ENCODE measurements at regions not wholly inside any gene's neighbourhood (a gene's known extent, or its start where the extent isn't known, plus 50 kb on each side); places are given as distances from the start of the nearest gene placed in this dataset.

DNA sequence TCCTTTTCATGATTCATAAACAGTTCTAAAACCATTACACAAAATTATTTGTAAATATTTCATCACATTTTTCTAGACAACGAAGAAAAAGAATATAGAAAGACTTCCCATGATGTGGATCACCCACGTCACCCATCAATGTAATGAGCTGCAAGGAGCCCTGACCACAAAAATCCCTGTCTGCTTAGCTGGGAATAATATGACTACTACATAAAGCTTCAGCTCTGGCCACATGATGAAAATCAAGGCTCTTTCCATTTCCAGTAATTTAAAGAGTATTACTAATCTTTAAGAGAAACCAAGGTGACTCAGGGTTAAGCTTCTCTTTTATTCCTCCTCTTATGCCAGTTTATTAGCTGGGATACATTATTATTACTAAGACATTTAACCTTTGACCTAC lies 180.8 kb upstream of the CACNA2D1 start:
- H3K36me3 Mint-ChIP-seq (ENCODE audit: unreplicated experiment): peaks cover 4% of the 10 kb centered on the region
- no peaks in the 10 kb centered on the region for H3K9me3 Mint-ChIP-seq (ENCODE audit: unreplicated experiment)
- H3K4me1 Mint-ChIP-seq (ENCODE audit: low read depth, unreplicated experiment): no peaks in the 10 kb centered on the region
- no peak overlapping the region for H3K27ac Mint-ChIP-seq (ENCODE audit: unreplicated experiment)
- no peak overlapping the region for H3K4me3 Mint-ChIP-seq (ENCODE audit: unreplicated experiment)
- TF ChIP-seq, protein P1, sequence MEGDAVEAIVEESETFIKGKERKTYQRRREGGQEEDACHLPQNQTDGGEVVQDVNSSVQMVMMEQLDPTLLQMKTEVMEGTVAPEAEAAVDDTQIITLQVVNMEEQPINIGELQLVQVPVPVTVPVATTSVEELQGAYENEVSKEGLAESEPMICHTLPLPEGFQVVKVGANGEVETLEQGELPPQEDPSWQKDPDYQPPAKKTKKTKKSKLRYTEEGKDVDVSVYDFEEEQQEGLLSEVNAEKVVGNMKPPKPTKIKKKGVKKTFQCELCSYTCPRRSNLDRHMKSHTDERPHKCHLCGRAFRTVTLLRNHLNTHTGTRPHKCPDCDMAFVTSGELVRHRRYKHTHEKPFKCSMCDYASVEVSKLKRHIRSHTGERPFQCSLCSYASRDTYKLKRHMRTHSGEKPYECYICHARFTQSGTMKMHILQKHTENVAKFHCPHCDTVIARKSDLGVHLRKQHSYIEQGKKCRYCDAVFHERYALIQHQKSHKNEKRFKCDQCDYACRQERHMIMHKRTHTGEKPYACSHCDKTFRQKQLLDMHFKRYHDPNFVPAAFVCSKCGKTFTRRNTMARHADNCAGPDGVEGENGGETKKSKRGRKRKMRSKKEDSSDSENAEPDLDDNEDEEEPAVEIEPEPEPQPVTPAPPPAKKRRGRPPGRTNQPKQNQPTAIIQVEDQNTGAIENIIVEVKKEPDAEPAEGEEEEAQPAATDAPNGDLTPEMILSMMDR (IDR thresholded peaks at IDR 0.05; ENCODE audit: partially characterized antibody, unreplicated experiment): no peak
- no peak for DNase-seq
- H3K27me3 Mint-ChIP-seq (ENCODE audit: unreplicated experiment): no peaks in the 10 kb centered on the region

DNA sequence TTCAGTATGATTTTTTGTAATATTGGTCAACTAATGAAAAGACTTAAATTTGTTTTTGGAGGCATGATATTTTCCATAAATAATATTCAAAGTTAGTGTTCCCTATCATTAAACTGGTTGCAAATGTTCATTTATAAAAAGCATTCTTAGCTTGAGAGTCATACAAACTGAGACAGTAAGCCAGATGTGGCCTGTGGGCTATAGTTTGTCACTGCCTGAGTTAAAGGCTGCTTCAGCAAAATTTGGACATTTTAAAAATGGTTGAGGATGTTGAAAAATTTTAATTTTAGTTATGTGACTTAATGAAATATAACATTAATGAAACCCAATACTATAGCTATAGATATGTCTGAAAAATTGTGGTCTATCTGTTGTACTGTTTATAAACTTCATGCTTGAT lies 180.2 kb upstream of the CACNA2D1 start:
- Mint-ChIP-seq H3K4me3 (ENCODE audit: unreplicated experiment) (no peak overlapping the region), H3K4me1 (ENCODE audit: low read depth, unreplicated experiment) (no peaks in the 10 kb centered on the region), H3K36me3 (ENCODE audit: unreplicated experiment) (peaks cover 4% of the 10 kb centered on the region), H3K27me3 (ENCODE audit: unreplicated experiment) (no peaks in the 10 kb centered on the region), H3K9me3 (ENCODE audit: unreplicated experiment) (no peaks in the 10 kb centered on the region), H3K27ac (ENCODE audit: unreplicated experiment) (no peak overlapping the region)
- no peak for DNase-seq
- TF ChIP-seq, protein P1 (IDR thresholded peaks at IDR 0.05; ENCODE audit: partially characterized antibody, unreplicated experiment): no peak

DNA sequence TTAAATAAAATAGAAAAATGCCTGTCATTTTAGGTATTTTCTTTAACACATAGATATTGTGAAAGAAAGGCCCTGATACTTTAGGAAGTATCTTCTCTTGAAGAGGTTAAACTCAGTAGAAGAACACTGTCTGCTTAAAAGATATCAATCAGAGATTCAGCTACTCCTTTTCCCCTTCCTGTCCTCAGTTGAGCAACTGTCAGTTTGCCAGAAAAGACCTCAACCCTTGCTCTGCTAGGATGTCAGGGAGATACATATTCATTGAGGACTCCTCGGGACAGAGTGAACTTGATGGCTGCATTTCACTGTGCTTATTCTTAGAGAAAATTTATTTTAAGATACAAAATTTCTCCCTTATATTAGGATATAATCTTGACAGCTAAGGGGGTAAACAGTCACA lies 173.6 kb upstream of the CACNA2D1 start:
- H3K4me3 Mint-ChIP-seq (ENCODE audit: unreplicated experiment): no peak overlapping the region
- H3K36me3 Mint-ChIP-seq (ENCODE audit: unreplicated experiment): peaks cover 4% of the 10 kb centered on the region
- peaks cover 2% of the 10 kb centered on the region for H3K27me3 Mint-ChIP-seq (ENCODE audit: unreplicated experiment)
- no peaks in the 10 kb centered on the region for H3K9me3 Mint-ChIP-seq (ENCODE audit: unreplicated experiment)
- DNase-seq: no peak
- peaks cover 5% of the 10 kb centered on the region for H3K4me1 Mint-ChIP-seq (ENCODE audit: low read depth, unreplicated experiment)
- H3K27ac Mint-ChIP-seq (ENCODE audit: unreplicated experiment): no peak overlapping the region
- TF ChIP-seq, protein P1 (IDR thresholded peaks at IDR 0.05; ENCODE audit: partially characterized antibody, unreplicated experiment): no peak

DNA sequence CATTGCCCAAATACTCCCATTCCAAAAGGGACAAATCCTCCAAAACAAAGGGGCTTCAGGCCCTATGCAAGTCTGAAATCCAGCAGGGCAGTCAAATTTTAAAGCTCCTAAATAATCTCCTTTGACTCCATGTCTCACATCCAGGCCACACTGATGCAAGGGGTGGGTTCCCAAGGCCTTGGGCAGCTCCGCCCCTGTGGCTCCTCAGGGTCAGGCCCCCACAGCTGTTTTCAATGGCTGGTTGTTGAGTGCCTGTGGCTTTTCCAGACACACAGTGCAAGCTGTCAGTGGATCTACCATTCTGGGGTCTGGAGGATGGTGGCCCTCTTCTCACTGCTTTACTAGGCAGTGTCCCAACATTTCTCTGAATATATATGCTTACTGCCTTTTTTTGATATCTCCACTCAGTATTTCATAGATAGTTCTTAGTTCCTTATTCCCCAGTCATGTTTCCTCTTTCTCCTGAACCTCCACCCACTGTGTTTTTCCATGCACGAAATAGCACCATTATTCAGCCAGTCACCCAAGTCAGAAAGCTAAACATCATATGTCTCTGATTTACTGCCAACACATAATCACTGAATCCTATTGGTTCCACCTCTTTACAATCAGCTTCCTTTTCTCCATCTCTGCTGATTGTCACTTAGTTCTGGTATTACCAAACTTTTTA lies 172.6 kb upstream of the CACNA2D1 start:
- Mint-ChIP-seq H3K4me1 (ENCODE audit: low read depth, unreplicated experiment) (peaks cover 5% of the 10 kb centered on the region), H3K4me3 (ENCODE audit: unreplicated experiment) (no peak overlapping the region), H3K9me3 (ENCODE audit: unreplicated experiment) (no peaks in the 10 kb centered on the region), H3K27me3 (ENCODE audit: unreplicated experiment) (peaks cover 2% of the 10 kb centered on the region), H3K27ac (ENCODE audit: unreplicated experiment) (no peak overlapping the region), H3K36me3 (ENCODE audit: unreplicated experiment) (peaks cover 4% of the 10 kb centered on the region)
- TF ChIP-seq, protein P1 (IDR thresholded peaks at IDR 0.05; ENCODE audit: partially characterized antibody, unreplicated experiment): no peak
- DNase-seq: no peak

DNA sequence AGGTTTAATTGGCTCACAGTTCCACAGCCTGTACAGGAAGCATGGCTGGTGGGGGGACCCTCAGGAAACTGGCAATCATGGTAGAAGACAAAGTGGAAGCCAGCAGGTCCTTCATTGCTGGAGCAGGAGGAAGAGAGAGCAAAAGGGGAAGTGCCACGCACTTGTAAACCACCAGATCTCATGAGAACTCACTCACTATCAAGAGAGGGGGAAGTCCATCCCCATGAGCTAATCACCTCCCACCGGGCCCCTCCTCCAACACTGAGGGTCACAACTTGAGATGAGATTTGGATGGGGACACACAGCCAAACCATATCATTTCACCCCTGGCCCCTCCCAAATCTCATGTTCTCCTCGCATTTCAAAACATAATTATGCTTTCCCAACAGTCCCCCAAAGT lies 171.9 kb upstream of the CACNA2D1 start:
- no peak for DNase-seq
- peaks cover 2% of the 10 kb centered on the region for H3K27me3 Mint-ChIP-seq (ENCODE audit: unreplicated experiment)
- peaks cover 5% of the 10 kb centered on the region for H3K4me1 Mint-ChIP-seq (ENCODE audit: low read depth, unreplicated experiment)

More for the DNA sequence above, 171.9 kb upstream of the CACNA2D1 start:
- Mint-ChIP-seq H3K9me3 (ENCODE audit: unreplicated experiment) (no peaks in the 10 kb centered on the region), H3K4me3 (ENCODE audit: unreplicated experiment) (no peak overlapping the region), H3K36me3 (ENCODE audit: unreplicated experiment) (peaks cover 4% of the 10 kb centered on the region), H3K27ac (ENCODE audit: unreplicated experiment) (no peak overlapping the region)
- TF ChIP-seq, protein P1 (IDR thresholded peaks at IDR 0.05; ENCODE audit: partially characterized antibody, unreplicated experiment): no peak

All from glutamatergic neuron (in vitro differentiated cells).